ENCODE measurements at regions not wholly inside any gene's neighbourhood (a gene's known extent, or its start where the extent isn't known, plus 50 kb on each side); places are given as distances from the start of the nearest gene placed in this dataset.

DNA sequence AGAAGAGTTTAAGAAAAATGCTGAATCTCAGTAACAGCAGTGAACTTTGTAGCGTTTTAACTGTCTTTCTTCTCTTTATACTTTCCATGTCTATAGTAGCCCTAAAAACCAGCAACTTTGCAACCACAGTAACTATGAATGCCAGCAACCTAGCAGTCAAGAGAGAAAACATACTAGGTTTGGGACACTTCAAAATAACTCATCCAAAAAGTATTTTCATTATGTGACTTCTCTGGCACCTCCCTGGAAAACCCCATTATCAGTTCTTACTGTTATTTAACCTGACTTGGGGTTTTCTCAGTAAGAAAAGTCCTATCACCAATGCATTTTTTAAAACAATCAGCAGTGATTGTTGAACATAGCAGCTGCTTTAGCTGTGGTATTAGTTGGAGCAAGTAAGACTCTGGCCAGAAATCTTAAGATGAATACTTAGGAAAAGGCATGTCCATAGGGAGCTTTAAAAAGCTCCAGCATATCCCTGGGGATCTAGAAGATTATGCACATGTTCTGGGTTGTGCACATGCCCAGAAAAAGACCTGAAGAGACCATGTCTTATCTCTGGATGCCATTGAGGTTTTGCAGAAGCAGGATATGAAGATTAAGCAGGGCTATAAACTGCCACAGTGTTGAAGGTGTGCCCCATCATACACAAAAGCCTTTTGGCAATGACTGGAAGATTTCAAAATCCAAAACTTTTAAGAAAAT is 411.3 kb downstream of the CMPK2 start:
- H3K27ac ChIP-seq = no peak overlapping the region
- H3K4me3 ChIP-seq = no peak overlapping the region

DNA sequence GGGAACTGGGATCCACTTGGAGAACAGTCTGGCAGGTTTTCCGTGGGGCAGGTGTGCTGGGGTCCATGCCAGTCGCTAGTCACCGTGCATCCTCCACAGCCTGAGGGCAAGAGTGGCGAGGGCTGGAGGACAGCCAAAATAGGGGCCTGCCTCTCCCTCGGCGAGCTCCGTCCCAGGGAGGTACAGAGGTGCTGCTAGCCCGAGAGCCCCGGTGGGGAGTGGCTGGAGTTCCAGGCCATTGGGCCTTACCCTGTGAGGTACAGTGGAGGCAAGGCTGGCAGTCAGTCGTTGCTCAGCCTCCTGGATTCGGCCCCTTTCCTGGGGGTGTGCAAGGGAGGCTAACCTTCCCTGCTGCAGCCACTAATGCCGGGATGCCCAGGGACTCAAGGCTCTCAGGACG is 406.6 kb downstream of the CMPK2 start:
- H3K27ac ChIP-seq = no peak overlapping the region
- no peak overlapping the region for H3K4me3 ChIP-seq

- no peak overlapping the region for H3K27ac ChIP-seq
- H3K4me3 ChIP-seq = no peak overlapping the region
Observed at GRCh38 chr2:6470518-6470917, 395.2 kb downstream of the CMPK2 start.

- Histone ChIP-seq H3K27ac (no peak overlapping the region), H3K4me3 (no peak overlapping the region)
Observed at GRCh38 chr2:6471419-6471818, 394.3 kb downstream of the CMPK2 start.

DNA sequence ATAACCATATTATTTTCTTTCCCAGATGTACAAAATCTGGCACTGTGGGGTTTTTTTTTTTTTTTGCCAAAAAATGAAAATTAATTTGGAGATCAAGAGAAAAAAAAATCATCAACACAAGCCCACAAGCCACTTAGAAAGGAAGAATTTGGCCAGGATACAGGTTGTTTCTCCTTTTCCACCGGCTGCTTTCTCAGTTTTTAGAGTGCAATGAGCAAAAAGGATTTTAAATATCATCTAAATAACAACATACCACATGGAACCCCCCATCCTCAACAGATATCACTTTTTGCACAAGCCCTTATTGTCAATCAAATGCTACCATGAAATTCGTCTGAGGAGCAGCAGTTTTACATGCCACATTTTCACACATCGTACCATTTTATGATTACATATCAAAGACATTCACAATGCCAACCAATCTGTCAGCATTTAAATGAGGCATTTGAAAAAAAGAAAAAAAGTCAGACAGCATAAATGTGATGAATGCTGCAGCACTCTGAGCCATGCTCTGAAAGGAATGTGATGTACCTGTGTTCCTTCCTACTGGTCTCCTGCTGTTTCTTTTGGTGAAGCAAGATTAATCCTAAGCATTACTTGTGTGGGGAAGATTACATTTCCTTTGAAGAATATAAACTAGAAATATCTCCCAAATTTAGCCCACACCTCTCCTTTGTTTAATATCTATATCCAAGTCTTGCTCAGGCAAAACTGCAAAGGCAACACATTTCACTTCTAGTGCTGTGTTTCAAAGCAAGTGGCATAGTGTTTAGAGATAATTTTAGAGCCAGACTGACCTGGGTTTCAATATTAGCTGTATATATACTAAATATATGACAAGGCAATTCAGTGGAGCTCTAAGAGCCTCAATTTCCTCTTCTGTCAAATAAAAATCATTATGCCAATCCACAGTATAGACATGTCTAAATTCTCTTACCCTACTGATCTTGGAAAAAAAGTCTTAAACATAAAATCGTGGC is 391.3 kb downstream of the CMPK2 start:
- no peak overlapping the region for H3K4me3 ChIP-seq
- no peak overlapping the region for H3K27ac ChIP-seq

GRCh38 chr2:6475155-6475940 is 390.4 kb downstream of the CMPK2 start:
- H3K27ac ChIP-seq = no peak overlapping the region

DNA sequence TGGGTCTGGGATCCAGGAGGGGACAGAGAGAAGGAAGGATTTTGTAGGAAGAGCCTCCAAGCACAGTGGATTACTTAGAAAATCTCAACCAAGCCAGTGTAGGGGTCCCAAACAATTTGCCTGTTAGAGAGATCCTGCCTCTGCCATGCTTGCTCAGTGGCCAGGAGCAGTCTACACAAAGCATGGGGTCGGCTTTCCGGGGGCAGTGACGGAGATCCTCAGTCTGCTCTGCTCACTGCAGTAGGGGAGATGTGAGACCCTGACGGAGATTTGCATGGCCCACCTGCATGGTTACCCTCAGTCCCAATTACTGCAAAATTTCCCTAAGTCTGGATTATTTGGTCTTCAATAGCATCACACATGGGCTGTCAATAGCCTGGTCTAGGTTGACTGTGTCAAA is 385.2 kb downstream of the CMPK2 start:
- H3K4me3 ChIP-seq = no peak overlapping the region
- no peak overlapping the region for H3K27ac ChIP-seq

More at GRCh38 chr2:6475155-6475940, 390.4 kb downstream of the CMPK2 start:
- H3K4me3 ChIP-seq = no peak overlapping the region

- Histone ChIP-seq H3K27ac (no peak overlapping the region), H3K4me3 (no peak overlapping the region)
Observed at GRCh38 chr2:6482256-6482655, 383.5 kb downstream of the CMPK2 start.

DNA sequence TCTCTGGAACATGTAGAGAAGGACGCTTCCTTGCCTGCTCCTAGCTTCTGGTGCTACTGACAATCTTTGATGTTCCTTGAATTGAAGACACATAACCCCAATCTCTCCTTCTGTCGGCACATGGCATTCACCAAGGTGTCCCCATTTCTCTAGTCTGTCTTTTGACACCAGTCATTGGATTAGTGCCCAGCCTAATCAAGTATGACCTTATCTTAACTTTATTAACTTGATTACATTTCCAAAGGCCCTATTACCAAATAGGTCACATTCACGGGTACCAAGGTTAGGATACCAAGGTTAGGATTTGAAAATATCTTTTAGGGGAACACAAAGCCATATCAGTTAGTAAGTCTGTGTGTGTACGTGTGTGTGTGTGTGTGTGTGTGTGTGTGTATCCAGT is 377.9 kb downstream of the CMPK2 start:
- Histone ChIP-seq H3K4me3 (no peak overlapping the region), H3K27ac (no peak overlapping the region)

GRCh38 chr2:6492573-6492972 is 373.1 kb downstream of the CMPK2 start:
- no peak overlapping the region for H3K27ac ChIP-seq
- H3K4me3 ChIP-seq = no peak overlapping the region

GRCh38 chr2:6493266-6493665 is 372.4 kb downstream of the CMPK2 start:
- Histone ChIP-seq H3K27ac (no peak overlapping the region), H3K4me3 (no peak overlapping the region)

GRCh38 chr2:6493669-6494068 is 372.0 kb downstream of the CMPK2 start:
- H3K27ac ChIP-seq = no peak overlapping the region
- H3K4me3 ChIP-seq = no peak overlapping the region

- Histone ChIP-seq H3K4me3 (no peak overlapping the region), H3K27ac (no peak overlapping the region)
Observed at GRCh38 chr2:6495466-6495865, 370.2 kb downstream of the CMPK2 start.

GRCh38 chr2:6496376-6496775 is 369.3 kb downstream of the CMPK2 start:
- no peak overlapping the region for H3K27ac ChIP-seq
- H3K4me3 ChIP-seq = no peak overlapping the region

DNA sequence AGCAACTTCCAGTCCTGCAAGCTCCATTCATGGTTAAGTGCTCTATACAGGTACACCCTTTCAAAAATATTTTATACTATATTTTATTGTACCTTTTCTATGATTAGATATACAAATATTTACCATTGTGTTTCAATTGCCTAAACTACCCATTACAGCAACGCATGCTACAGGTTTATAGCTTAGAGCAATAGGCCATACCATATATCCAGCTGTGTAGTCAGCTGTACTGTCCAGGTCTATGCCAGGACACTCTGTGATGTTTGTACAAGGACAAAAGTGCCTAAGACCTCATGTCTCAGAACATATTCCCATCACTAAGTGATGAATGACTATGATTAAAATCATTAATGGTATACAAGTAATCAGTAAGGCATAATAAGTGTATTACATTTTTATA is 368.7 kb downstream of the CMPK2 start:
- no peak overlapping the region for H3K27ac ChIP-seq
- no peak overlapping the region for H3K4me3 ChIP-seq

DNA sequence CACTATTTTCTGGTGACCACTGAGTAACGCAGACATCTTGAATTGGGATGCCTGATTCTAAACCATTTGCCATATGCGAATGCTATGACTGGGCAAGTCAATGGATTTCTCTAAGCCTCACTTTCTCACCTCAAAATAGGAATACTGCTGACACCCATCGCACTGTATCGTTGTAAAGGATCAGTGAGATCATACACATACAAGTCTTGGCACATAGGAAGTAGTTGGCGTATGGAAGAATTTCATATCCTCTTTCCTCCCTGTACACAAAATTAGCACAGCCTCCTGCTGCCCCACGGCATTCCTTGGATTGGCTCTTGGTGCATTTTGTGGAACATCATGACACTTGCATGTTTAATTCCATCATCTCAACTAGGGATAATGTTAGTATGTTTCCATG is 366.9 kb downstream of the CMPK2 start:
- Histone ChIP-seq H3K27ac (no peak overlapping the region), H3K4me3 (no peak overlapping the region)

DNA sequence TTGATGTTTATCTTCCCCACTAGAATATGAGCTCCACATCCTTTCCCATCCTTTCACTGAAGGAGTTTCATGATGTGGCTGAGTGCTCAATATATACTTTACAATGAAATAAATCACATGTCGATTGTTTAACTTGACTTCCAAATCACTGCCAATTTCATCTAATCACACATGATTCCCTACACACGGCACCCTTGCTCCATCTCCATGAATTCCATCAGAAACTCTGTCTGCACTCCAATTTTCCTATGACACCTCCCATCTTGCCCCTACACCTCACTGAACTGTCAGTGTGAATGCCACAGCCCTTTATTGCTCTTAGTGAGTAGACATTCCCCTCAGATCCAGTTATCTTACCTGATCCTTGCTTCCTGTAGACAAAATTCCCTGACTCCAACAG is 366.0 kb downstream of the CMPK2 start:
- Histone ChIP-seq H3K27ac (no peak overlapping the region), H3K4me3 (no peak overlapping the region)

GRCh38 chr2:6506361-6506794 is 359.3 kb downstream of the CMPK2 start:
- no peak overlapping the region for H3K4me3 ChIP-seq
- H3K27ac ChIP-seq = no peak overlapping the region

DNA sequence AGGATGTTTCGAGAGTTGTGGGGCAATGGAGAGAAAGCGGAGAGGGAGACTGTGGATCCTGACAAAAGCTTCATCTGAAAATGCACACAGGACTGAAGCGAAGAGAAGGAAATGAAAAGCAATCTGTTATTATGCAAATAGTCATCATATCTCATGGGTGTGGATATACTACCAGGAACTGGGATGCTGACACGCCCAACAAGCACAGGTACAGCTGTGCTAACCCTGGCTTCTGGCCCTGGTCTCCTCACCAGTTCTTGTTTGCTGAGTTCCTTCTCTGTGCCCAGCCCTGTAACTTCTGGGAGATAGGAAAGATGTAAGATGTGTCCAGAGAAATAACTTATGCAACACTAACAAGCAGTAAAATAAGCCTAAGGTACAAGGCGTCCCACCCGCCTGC is 358.8 kb downstream of the CMPK2 start:
- Histone ChIP-seq H3K27ac (no peak overlapping the region), H3K4me3 (no peak overlapping the region)

DNA sequence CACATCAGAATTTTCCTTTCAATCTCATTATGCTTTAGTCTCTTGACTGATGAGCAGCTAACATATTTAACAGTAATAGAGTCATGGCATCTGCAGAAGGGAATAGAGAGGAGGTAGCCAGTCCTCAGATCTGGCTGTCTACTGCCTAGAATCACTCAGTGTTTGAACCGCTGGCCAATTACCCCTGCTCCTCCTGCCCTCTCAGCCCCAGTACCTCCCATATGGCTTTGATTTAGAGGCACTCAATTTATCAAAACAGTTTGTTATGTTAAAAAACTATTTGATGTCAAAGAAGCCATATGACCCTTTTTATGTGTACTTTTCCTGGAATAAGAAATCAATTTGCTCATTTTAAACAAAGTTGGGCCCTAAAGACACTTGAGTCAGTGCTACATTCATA is 355.2 kb downstream of the CMPK2 start:
- no peak overlapping the region for H3K27ac ChIP-seq
- H3K4me3 ChIP-seq = no peak overlapping the region

Measured in skin epidermis (tissue), 12 donors.